ENCODE measurements at regions not wholly inside any gene's neighbourhood (a gene's known extent, or its start where the extent isn't known, plus 50 kb on each side); places are given as distances from the start of the nearest gene placed in this dataset.
A peak's percentile ranks its signal among the peaks of the same experiment; 100 is the strongest.

- TF ChIP-seq SP2 (IDR thresholded peaks at IDR 0.05; ENCODE audit: extremely low read depth, low read depth, low read length, poor library complexity, severe bottlenecking) (no peak), CLOCK (CRISPR knock-in tag; IDR thresholded peaks at IDR 0.05; ENCODE audit: borderline replicate concordance) (no peak), FOXM1 (IDR thresholded peaks at IDR 0.05; ENCODE audit: low read depth) (peak; percentile 60; the same call in 1 of the 2 replicates), FOXM1 (CRISPR knock-in tag; IDR thresholded peaks at IDR 0.05; ENCODE audit: low read depth) (no peak), DDX20 (tag; IDR thresholded peaks at IDR 0.05; ENCODE audit: low read depth) (no peak), NONO (IDR thresholded peaks at IDR 0.05; ENCODE audit: low read depth in 2 of 2, low read length in 1 of 2) (no peak), GTF3C2 (IDR thresholded peaks at IDR 0.05; ENCODE audit: borderline replicate concordance, extremely low read depth, insufficient read length) (no peak), ZNF717 (CRISPR knock-in tag; IDR thresholded peaks at IDR 0.05) (no peak), NFE2L1 (tag; IDR thresholded peaks at IDR 0.05; ENCODE audit: borderline replicate concordance, low read depth) (no peak), FUS (optimal IDR thresholded peaks at IDR 0.05; ENCODE audit: low read depth, low read length) (no peak), ELK1 (CRISPR knock-in tag; IDR thresholded peaks at IDR 0.05) (no peak), JUN (IDR thresholded peaks at IDR 0.05; ENCODE audit: borderline replicate concordance, low read depth, low read length) (no peak), JUN (CRISPR knock-in tag; IDR thresholded peaks at IDR 0.05; ENCODE audit: borderline replicate concordance) (no peak), ZNF121 (CRISPR knock-in tag; conservative IDR thresholded peaks at IDR 0.05) (no peak), ZBTB1 (CRISPR knock-in tag; IDR thresholded peaks at IDR 0.05; ENCODE audit: borderline replicate concordance, low read depth) (no peak), RB1 (IDR thresholded peaks at IDR 0.05; ENCODE audit: low read depth) (no peak), ZNF384 (IDR thresholded peaks at IDR 0.05; ENCODE audit: low read depth, low read length) (no peak), TEAD2 (tag; IDR thresholded peaks at IDR 0.05) (no peak), ZNF212 (CRISPR knock-in tag; IDR thresholded peaks at IDR 0.05) (no peak), THRB (CRISPR knock-in tag; conservative IDR thresholded peaks at IDR 0.05) (no peak)
Observed at GRCh38 chr2:122193622-122194021, 438.2 kb downstream of the TSN start (continued).
